Right lobe of liver (tissue), 4 donors: ENCODE measurements at regions not wholly inside any gene's neighbourhood (a gene's known extent, or its start where the extent isn't known, plus 50 kb on each side); places are given as distances from the start of the nearest gene placed in this dataset.

Source experiments
- POLR2A ChIP-seq: fragments of 450-650 bp; IDR thresholded peaks from one replicate; pipeline ENCODE4 v1.6.1; 2017; ENCODE audit warnings: antibody characterized with exemption, mild to moderate bottlenecking
- TF ChIP-seq, protein P1 (sequence below), 4 donors: fragments of 200-600 bp in 3 of 4; fragments of 450-650 bp in 1 of 4; IDR thresholded peaks; one replicate each; pipeline versions ENCODE4 v1.5.1 to v1.8.0; 2016 to 2022; ENCODE audit warnings: antibody characterized with exemption in 4 of 4, mild to moderate bottlenecking in 2 of 4
- donor health status: DM: no; HTN: no; CAD: no.
- donor health status: DM: no; HTN: no; CAD: no.
- donor health status: DM: no; HTN: yes; CAD: no.

DNA sequence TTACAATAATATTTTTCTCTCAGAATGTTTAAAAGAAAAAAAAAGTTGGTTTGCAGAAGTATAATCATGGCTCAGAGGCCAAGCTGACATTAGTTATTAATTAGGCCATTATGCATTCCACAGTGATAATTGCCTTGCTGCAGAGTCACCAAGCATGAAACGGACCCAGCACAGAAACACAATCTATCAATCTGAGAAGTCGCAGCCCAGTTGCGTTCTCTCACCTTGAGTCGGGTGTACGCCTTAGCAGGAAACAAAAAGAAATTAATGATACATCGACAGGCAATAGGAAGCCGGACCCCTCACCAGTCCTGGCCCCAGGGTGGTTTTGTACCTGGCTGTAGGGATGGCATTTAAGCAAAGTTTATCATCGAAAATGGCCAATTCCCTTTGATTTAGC is 129.7 kb downstream of the PHETA1 start:
- TF ChIP-seq, protein P1, sequence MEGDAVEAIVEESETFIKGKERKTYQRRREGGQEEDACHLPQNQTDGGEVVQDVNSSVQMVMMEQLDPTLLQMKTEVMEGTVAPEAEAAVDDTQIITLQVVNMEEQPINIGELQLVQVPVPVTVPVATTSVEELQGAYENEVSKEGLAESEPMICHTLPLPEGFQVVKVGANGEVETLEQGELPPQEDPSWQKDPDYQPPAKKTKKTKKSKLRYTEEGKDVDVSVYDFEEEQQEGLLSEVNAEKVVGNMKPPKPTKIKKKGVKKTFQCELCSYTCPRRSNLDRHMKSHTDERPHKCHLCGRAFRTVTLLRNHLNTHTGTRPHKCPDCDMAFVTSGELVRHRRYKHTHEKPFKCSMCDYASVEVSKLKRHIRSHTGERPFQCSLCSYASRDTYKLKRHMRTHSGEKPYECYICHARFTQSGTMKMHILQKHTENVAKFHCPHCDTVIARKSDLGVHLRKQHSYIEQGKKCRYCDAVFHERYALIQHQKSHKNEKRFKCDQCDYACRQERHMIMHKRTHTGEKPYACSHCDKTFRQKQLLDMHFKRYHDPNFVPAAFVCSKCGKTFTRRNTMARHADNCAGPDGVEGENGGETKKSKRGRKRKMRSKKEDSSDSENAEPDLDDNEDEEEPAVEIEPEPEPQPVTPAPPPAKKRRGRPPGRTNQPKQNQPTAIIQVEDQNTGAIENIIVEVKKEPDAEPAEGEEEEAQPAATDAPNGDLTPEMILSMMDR (IDR thresholded peaks at IDR 0.05): no peak
- TF ChIP-seq POLR2A: no peak
